ENCODE measurements at regions not wholly inside any gene's neighbourhood (a gene's known extent, or its start where the extent isn't known, plus 50 kb on each side); places are given as distances from the start of the nearest gene placed in this dataset.
"Not testable (repeated sequence)": the region's sequence is repeated elsewhere in the genome, so short reads cannot be mapped to it uniquely, and the experiment has no call there.

DNA sequence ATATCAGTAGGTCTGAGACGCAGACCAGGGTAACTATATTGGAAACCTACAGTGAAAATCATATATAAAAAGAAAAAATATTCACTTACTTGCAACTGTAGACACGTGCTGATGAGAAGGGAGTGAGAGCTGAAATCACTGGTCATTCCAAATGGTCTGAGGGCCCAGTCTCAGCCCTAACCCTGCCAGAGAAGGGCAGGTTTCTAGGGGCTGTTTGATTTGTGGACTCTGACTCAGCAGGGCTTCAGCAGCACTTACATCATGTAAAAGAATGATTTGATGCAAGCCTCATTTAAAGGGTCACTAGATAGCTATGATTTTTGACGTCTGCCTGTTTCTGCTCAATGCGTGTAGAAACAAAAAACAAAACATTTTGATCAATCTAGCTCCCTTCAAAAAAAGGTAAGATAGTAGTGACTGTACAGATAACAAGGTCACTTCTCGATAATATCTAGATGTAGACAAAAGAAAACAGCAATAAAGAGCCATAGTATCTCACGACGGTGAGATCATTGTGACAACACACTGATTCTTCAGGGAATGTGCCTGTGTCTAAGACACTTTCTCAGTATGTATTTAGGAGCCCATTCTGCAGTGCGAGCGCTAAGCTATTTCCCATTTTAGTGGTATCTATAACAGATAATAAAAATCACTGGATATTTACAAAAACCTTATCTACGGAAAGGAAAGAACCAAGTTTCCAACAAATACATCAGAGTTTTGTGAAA, 307.2 kb downstream of the HIVEP2 start:
- no peak for DNase-seq (ENCODE audit: low read depth)

DNA sequence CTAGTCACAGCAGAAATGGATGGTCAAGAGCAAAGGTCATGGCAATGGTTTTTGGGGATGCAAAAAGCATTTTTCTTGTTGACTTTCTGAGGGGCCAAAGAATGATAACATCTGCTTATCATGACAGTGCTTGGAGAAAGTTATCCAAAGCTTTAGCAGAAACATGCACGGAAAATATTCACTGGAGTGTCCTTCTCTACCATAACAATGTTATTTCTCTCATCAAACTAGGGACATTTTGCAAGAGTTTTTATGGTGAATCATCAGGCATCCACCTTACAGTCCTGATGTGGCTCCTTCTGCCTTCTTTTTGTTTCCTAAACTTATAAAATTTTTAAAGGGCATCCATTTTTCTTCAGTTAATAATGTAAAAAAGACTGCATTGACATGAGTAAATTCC, 302.3 kb downstream of the HIVEP2 start:
- DNase-seq (ENCODE audit: low read depth), result no peak

DNA sequence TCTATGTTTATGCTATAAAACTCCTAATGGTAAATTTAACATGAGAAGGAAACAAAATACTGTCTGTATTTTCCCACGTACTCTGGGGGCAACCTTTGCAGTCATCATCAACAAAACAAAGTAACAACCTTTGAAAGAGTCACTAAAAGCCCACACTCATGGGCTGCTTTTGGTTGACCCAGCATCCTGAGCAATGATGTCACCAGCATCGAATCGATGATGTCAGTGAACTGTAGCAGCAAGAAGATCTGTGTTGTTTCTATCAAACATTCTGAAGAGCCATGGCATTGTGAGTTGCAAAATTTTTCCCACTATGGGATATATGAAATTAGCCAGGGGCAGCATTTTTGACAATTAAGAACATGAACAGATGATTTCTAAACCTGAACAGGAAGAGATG, 300.1 kb downstream of the HIVEP2 start:
- DNase-seq (ENCODE audit: low read depth), result no peak

DNA sequence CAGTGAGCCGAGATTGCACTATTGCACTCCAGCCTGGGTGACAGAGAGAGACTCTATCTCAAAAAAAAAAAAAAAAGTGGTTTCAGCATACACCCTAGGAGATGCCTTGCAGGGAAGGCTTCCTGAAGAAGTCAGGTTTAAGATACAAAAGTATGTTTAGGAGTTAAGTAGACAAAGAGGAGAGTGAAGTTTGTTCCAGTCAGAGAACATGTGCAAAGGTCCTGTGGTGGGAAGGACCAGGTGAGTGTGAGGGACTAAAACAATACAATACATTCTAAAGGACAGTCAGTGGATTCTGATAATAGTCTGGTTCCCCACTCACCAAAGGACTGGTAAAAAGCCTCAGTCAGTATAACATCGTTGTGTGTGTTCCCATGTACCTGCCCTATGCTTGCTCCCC, 299.3 kb downstream of the HIVEP2 start:
- DNase-seq (ENCODE audit: low read depth), result no peak

DNA sequence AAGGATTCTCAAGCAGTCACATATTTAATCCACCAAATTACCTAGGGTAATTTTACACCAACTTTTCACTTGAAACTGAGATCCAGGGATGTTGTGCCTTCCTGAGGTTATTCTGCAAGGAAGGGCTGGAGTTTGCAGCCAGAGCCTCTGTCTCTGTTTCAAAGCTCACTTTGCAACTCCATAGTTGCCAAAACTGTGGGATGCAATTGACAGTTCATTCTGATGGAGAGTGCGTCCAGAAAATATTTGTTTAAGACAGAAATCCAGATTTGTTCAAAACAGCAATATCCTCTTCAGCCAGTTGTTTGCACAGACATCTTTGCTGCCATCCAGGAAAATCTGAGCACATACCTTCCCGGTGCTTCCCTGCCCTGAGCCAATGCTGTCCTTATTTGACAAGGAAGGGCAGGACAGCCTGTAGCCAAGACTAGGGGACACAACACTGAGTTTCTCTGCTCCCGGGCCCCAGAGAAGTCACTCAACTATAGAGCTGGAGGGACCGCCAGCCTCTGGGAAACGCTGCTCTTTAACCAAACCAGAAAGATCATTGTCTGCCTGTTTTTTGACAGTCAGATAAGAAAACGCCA, 297.4 kb downstream of the HIVEP2 start:
- DNase-seq (ENCODE audit: low read depth), result no peak

DNA sequence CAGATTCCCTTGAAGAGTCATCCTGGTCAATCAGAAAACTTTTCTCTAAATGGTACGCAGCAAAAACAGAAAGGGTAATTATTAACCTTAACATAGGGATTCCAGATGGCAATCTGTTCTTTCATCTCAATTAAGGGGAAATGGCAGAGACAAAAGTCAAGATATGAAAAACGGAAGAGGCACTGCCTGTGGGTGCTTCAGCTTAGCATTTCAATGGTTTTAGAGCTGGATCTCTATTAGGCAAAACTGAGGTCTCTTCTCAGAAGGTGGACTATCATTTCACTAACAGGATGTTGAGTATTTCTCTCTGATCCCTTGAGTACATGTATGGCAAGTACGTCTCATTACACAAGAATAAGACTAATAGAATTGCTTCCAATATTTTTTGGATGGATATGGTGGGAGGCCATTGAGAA, 296.9 kb downstream of the HIVEP2 start:
- no peak for DNase-seq (ENCODE audit: low read depth)

DNA sequence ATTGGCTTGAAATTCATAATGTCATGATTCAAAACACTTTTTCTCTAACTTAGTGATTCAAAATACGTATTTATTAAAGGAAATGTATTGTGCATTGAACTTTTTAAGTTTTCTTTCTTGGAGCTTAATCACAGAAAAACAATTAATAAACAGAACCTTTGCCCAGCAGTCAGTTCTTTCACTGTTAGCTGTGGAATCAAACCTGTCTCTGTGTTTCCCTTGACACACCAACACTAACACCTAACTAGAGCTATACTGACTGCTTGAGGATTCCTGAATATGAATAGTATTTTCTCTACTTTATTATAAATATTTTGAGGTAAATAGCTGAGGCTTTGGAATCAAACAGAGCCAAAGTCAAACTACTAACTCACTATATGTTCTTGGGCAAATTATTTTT, 296.4 kb downstream of the HIVEP2 start:
- no peak for DNase-seq (ENCODE audit: low read depth)

DNA sequence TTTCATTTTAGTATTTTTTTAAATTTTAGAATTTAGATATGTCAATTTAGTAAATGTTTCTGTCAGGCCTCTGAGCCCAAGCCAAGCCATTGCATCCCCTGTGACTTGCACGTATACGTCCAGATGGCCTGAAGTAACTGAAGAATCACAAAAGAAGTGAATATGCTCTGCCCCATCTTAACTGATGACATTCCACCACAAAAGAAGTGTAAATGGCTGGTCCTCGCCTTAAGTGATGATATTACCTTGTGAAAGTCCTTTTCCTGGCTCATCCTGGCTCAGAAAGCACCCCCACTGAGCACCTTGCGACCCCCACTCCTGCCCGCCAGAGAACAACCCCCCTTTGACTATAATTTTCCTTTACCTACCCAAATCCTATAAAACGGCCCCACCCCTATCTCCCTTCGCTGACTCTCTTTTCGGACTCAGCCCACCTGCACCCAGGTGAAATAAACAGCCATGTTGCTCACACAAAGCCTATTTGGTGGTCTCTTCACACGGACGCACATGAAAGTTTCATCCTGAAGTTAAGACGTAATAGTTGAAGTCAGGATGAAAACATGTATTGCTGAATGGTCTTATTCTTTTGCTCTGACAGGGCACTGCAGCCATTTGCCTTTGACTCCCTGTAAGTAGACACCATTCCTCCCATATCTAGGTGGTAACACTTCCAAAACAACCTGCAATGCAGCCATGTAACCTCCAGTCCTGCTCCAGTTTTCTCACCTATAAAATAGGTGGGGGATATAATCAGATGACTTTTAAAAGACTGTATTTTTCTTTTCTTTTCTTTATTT, 295.3 kb downstream of the HIVEP2 start:
- DNase-seq (ENCODE audit: low read depth), result not testable (repeated sequence)

DNA sequence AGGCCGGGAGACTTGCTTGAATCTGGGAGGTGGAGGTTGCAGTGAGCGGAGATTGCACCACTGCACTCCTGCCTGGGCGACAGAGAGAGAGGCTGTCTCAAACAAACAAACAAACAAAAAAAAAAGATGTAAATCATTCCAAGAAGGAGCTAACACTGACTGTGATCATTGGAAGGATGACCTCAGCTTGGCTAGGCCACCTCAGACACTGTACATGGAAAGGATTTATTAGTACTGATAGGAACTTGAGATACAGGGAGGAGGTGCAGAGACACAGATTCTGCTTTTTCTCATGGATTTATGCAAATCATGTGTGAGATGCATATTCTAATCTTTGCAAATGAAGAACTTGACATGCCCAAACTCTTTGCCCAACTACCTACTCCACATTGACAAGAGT, 293.6 kb downstream of the HIVEP2 start:
- no peak for DNase-seq (ENCODE audit: low read depth)

DNA sequence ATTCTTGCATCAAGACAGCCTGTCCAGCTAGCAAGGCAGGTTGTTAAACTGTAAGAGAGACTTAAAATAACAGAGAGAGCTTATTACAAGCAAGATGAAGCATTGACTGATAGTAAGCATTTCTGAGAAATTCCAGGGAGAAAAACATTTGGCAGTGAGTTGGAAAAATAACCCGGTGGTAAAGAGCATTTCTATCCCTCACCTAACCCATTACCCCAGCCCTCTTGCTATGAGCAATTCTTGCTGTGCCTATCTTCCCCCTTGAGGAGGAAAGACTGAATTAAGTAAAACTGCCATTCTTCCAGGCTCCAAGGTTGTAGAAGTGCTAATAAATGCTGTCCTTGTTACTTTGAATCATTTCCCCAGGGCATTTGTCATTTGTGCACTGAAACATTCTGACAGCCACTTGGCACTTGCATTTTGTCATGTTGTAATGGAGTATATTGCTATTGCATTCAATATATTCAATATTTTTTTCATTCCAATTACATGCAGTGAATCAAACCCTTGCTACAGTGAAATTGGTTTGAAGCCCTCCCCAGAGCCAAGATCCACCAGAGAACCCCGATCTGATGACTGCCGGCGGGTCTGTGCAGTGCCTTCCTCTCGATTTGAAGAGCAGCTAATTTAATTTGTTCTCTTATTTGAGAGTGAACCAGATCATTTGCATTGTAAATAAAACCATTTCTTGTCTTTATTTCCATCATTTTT, 291.1 kb downstream of the HIVEP2 start:
- no peak for DNase-seq (ENCODE audit: low read depth)

DNA sequence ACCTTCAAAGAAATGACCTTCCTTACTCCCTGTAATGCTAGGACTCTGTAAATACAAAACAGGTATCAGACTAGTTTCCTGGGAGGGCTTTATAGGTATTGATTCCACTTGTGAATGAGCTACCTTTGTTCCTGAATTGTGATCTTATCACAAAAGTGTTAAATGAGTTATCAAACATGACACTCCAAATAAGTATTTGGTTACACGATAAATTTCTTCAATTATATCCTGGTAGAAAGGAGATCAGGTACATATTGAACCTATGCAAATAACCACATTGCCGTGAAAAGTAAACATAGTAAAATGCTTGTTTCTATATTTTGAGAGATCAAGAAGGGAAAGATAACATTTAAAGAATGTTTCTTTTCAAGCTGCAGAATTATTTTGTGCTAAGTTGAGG, 285.3 kb downstream of the HIVEP2 start:
- DNase-seq (ENCODE audit: low read depth), result no peak

DNA sequence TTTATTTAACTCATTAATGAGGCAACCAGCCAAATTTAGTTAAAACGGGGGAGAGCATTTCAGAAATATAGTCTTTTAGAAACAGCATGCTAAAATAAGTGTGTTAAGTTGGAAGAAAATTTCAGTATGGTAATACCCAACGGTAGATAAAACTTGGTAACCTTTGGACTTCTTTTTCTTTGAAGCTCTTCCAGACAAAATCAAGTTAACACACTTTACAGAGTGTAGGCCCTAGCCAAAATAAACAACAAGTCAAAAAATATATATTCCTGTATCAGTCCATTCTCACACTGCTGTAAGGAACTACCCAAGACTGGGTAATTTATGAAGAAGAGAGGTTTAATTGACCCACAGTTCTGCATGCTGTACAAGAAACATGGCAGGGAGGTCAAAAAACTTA, 279.6 kb downstream of the HIVEP2 start:
- no peak for DNase-seq (ENCODE audit: low read depth)

DNA sequence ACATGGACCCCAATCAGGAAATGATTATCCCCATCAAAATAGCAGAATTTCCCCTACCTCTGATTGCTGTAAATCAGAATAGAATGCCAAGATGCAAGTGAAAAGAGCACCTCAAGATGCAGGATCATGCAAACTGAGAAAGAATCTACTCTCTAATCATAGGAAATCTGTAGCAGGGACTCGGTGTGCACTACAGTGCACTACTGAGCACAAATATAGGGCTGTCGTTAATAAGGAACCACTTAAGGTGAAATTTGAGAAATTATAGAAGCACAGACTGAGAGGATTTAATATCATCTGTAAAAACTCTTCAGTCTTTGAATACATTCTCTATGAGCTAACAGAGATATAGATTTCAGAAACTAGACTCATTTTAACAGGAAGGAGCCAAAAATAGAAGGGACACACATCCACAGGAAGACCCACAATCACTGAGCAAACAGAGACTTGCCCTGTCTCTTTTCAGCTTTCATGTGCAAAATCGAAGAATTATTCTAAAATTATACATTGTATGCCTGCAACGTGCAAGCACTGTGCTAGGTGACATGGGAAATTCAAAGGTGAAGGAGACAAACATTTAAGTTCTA, 278.3 kb downstream of the HIVEP2 start:
- DNase-seq (ENCODE audit: low read depth), result no peak

DNA sequence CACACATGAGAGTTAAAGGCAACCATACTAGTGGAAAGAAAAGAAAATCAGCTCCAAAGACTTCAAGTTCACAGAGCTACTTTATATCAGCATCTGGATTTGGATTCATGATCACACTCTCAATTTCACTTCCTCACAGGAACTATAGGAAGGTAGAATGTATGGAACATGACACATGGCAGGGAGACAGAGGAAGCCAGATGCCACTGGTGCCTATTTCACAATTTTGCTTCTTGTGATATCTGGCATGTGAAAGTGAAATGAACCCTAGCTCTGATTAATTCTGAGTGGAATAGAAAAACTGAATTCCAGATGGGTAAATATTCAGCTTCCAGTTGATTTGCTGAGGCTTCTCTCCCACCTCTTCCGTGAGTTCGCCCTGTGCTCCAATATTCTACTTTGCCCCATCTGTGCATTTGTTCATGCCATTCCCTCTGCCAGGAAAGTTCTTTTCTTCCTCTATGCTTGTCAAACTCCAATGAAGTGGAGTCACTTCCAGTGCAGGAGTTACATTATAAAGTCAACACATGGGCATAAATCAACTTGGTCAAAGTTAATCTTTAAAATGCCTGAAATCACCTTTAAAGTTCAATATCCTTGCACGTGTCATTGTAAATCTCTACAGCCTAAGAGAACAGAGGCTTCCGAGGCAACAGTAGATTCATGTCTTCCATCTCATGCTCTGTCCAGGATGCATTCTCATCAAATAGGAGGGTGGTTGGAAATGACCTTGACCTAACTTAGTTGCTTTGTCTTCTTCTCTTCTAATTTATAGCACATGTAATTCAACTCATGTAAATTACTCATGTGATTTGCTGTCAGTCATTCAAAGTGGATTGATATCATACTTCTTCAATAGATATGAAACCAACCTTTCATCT, 275.3 kb downstream of the HIVEP2 start:
- no peak for DNase-seq (ENCODE audit: low read depth)

DNA sequence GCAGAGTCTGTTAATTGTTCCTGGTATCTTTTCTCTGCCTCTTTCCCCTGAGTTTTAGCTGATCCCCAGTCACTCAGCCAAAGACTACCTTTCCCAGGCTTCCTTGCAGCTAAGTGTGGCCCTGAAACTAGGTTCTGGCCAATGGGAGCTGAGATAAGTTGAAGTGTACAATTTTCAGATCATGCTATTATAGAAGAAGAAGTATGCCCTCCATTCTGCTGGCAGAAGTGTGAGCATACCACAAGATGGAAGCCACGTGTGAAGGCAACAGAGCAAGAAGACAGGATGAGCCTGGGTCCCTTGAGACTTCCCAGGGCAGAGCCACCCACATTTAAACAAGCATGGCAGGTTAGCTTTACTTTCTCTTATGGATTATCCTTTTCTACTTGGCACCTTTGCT, 273.2 kb downstream of the HIVEP2 start:
- no peak for DNase-seq (ENCODE audit: low read depth)

DNA sequence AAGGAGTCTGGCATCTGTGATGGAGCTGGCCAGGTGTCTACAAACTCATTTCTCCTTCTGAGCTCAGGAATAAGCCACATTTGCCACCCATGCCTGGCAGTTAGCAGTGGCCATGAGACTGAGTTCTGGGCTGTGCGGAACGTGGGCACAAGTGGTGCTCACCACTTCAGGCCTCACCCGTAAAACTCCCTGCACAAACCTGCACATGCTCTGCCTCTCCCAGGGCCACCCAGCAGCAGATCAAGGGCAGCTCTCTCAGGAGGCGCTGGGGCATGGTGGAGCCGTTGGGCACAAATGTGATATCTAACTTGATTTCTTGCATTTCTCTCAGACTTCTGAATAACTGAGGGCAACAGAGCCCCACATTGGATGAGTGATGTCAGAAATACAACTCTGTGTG, 269.5 kb downstream of the HIVEP2 start:
- no peak for DNase-seq (ENCODE audit: low read depth)

DNA sequence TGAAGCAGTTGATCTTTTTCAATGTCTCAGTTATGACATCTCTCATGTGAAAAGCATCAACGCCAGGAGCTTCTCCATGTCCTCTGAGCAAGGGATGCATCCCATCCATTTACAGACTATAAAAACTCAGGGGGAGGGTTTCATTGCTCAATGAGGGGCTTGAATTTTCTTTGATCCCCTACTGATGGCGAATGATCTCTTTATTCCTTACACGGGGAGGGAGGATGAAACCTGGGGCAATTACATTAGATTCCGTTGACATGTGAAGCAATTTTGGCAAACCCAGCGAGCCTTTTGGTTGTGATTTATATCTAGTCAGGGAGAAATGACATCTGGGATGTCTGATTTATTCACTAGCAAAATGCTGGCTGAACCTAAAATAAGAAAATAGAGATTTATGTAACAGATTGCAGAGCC, 268.9 kb downstream of the HIVEP2 start:
- no peak for DNase-seq (ENCODE audit: low read depth)

DNA sequence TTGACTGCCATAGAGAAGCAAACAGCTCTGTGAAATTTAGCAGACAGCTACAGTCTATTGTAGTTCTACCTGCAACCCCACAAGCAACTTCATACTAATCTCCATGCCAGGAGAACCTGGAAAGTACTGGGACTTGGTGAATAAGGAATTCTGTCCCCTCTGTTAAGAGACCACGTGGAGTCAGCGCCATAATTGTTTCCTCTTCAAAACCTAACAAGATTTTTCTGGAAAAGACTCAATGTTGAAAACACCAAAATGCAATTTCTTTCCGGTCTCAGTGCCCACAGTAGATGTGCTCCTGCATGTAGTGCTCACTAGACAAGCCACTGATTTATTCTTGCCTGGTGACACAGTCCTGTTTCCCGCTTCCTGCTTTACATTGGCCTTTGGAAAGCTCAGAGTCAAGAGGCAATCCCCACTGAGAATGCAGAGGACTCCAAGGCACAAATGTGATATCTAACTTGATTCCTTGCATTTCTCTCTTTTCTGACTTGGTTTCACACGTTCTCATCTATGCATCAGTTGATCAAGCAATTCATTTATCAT, 268.3 kb downstream of the HIVEP2 start:
- no peak for DNase-seq (ENCODE audit: low read depth)

DNA sequence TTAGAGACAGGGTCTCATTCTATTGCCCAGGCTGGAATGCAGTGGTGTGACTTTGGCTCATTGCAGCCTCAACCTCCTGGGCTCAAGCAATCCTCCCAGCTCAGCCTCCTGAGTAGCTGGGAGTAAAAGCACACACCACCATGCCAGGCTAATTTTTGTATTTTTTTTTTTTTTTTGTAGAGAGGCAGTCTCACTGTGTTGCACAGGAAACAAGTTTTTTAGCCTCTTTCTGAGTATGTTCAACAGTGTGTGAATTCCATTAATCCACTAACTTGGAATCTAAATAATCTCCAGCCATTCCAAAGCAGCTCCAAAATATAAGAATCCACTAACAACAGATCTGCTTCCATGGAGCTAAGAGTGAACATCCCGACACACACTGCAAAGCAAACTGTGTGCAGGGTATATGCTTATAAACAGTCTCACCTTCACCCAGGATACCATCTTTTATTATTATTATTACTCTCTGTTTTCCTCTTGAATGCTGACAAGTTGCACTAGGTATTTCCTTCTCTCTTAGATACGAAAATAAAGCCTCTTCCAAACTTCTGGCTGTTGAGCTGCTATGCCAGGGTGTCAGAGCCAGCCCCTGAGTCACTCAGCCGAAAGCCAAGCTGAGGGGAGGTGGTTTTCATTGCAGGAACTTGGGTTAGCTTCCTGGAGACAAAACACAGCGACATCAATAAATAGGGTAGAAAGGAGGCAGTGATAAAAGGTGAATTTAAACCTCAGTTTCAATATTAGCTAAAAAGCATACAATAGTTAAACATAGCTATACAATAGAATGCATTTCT, 264.9 kb downstream of the HIVEP2 start:
- peak; percentile 1 for DNase-seq (ENCODE audit: low read depth)

DNA sequence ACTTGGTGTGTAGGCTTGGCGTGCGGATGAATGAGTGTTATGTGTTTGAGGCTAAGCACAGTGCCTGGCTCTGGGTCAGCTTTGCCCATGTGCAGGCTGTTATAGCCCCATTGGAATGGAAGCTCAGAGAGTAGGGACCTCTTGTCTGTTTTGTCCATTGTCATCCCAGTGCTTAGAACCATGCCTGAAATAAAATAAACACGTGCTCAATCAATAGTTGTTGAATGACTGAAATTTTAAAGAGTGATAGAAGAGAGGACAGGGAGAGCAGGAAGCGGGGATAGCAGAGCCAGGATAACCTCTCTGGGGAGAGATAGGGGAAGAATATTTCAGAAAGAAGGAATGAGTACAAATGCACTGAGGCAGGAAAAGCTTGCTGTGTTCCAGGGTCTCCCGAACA, 263.9 kb downstream of the HIVEP2 start:
- no peak for DNase-seq (ENCODE audit: low read depth)

All from T follicular helper cell (primary cell).